Lower lobe of right lung (tissue), 2 donors: ENCODE measurements at regions not wholly inside any gene's neighbourhood (a gene's known extent, or its start where the extent isn't known, plus 50 kb on each side); places are given as distances from the start of the nearest gene placed in this dataset.

Experiments used
- ATAC-seq, 2 donors: fragments of 200-7000 bp; cut with Tn5 transposase; one replicate each; pipeline ENCODE4 v1.9.1; 2020 to 2022; ENCODE audit warnings: mild to moderate bottlenecking in 2 of 2, moderate library complexity in 2 of 2
- DNase-seq: peaks from one replicate; pipeline ENCODE4 v3.0.0-alpha.2; 2020
- H3K27ac ChIP-seq: fragments of 200-600 bp; one replicate; pipeline ENCODE4 v1.8.0; 2022
- H3K27me3 ChIP-seq: fragments of 200-600 bp; one replicate; pipeline ENCODE4 v1.8.0; 2022; ENCODE audit warnings: low read depth
- H3K36me3 ChIP-seq: fragments of 200-600 bp; one replicate; pipeline ENCODE4 v1.8.0; 2022; ENCODE audit warnings: mild to moderate bottlenecking
- H3K4me1 ChIP-seq: fragments of 200-600 bp; one replicate; pipeline ENCODE4 v1.8.0; 2022
- H3K4me3 ChIP-seq: fragments of 200-600 bp; one replicate; pipeline ENCODE4 v1.8.0; 2022; ENCODE audit warnings: mild to moderate bottlenecking
- H3K9me3 ChIP-seq: fragments of 200-600 bp; one replicate; pipeline ENCODE4 v1.8.0; 2022
- CTCF ChIP-seq: fragments of 200-600 bp; IDR thresholded peaks from one replicate; pipeline ENCODE4 v1.8.0; 2022; ENCODE audit warnings: antibody characterized with exemption, mild to moderate bottlenecking
- intact Hi-C: fragments of 100-400 bp; cut with DNase I; formaldehyde crosslinking; loops from one replicate; pipeline ENCODE4 v1.11.0; 2022
- donor health status: DM: no; HTN: yes; CAD: no; lungs with severe emphysema.

GRCh38 chr2:217431577-217432269 is 571.1 kb downstream of the TNS1 start:
- Histone ChIP-seq H3K9me3 (no peaks in the 10 kb centered on the region), H3K4me3 (no peak overlapping the region), H3K4me1 (peaks cover 32% of the 10 kb centered on the region), H3K27me3 (no peaks in the 10 kb centered on the region), H3K27ac (no peak overlapping the region), H3K36me3 (no peaks in the 10 kb centered on the region)
- DNase-seq (no peak), ATAC-seq (no peak)
- intact Hi-C loops: no loop called here
- TF ChIP-seq CTCF: no peak

- no peak for DNase-seq
- no peak overlapping the region for H3K27ac ChIP-seq
- no peak for ATAC-seq
- no peak for TF ChIP-seq CTCF
- no peak overlapping the region for H3K4me3 ChIP-seq
- no peaks in the 10 kb centered on the region for H3K36me3 ChIP-seq
- H3K9me3 ChIP-seq: no peaks in the 10 kb centered on the region
- H3K4me1 ChIP-seq: peaks cover 26% of the 10 kb centered on the region
- no peaks in the 10 kb centered on the region for H3K27me3 ChIP-seq
- intact Hi-C loops: no loop called here
Observed at GRCh38 chr2:217430916-217431576, 571.2 kb upstream of the TNP1 start.

GRCh38 chr2:217429981-217430500 is 570.2 kb upstream of the TNP1 start:
- Histone ChIP-seq H3K4me3 (no peak overlapping the region), H3K4me1 (peaks cover 16% of the 10 kb centered on the region), H3K27me3 (no peaks in the 10 kb centered on the region), H3K27ac (no peak overlapping the region), H3K9me3 (no peaks in the 10 kb centered on the region), H3K36me3 (no peaks in the 10 kb centered on the region)
- intact Hi-C loops: no loop called here
- no peak for ATAC-seq
- DNase-seq: no peak
- no peak for TF ChIP-seq CTCF

GRCh38 chr2:217421834-217422233 is 562.0 kb upstream of the TNP1 start:
- Histone ChIP-seq H3K36me3 (no peaks in the 10 kb centered on the region), H3K9me3 (no peaks in the 10 kb centered on the region), H3K4me1 (no peaks in the 10 kb centered on the region), H3K27me3 (no peaks in the 10 kb centered on the region), H3K4me3 (no peak overlapping the region), H3K27ac (no peak overlapping the region)
- DNase-seq (no peak), ATAC-seq (no peak)
- intact Hi-C loops: no loop called here
- no peak for TF ChIP-seq CTCF

- Histone ChIP-seq H3K9me3 (no peaks in the 10 kb centered on the region), H3K4me3 (no peak overlapping the region), H3K27ac (no peak overlapping the region), H3K36me3 (no peaks in the 10 kb centered on the region), H3K4me1 (no peaks in the 10 kb centered on the region), H3K27me3 (no peaks in the 10 kb centered on the region)
- ATAC-seq: no peak
- DNase-seq: no peak
- intact Hi-C loops: no loop called here
- TF ChIP-seq CTCF: no peak
Observed at GRCh38 chr2:217420854-217421253, 561.0 kb upstream of the TNP1 start.
